NT2/D1 (cell line): ENCODE measurements at regions not wholly inside any gene's neighbourhood (a gene's known extent, or its start where the extent isn't known, plus 50 kb on each side); places are given as distances from the start of the nearest gene placed in this dataset.

Experiments
- SUZ12 ChIP-seq: IDR thresholded peaks from 2 replicates; pipeline ENCODE4 v1.6.1; 2011; ENCODE audit not compliant: insufficient read length, insufficient read depth; ENCODE audit errors: extremely low read depth
- YY1 ChIP-seq: IDR thresholded peaks from 2 replicates; pipeline ENCODE4 v1.6.1; 2011; ENCODE audit not compliant: insufficient read length, insufficient read depth
- ZNF274 ChIP-seq: IDR thresholded peaks from 2 replicates; pipeline ENCODE4 v1.6.1; 2011; ENCODE audit warnings: mild to moderate bottlenecking, low read depth, low read length

DNA sequence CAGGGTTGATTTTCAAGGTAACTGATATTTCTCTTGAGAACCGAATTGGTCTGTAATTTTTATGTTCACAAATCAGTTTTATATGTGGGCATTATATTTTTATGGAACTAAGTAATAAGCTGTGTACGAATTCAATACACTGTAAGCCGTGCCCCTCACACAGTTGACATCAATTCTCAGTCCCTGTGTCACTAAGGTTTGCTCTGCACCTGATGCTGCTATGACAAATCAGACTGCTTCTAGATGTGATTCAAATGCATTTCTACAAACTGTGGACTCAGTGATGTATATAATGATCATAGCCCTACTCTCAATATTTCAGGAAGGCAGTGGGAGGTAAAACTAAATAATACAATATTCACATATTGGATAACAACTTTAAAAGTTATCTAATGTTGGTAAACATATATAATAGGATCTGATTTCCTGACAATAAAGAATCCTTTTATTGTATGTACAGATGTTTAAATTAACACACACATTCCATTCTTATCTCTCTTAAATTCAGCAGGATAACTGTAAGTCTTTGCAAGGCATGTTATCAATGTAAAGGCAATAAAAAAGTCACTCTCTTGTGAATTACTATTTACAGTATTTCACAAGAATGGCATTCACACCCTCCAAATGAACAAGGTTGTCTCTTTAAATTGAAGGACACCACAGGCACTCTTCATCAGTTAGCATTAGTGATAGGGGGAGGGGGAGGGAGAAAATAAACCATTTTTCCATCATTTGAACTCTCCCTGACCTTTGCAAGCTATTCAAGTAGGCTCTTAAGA is 87.2 kb upstream of the SOX5 start:
- TF ChIP-seq ZNF274 (no peak), SUZ12 (no peak), YY1 (no peak)
